ENCODE measurements at regions not wholly inside any gene's neighbourhood (a gene's known extent, or its start where the extent isn't known, plus 50 kb on each side); places are given as distances from the start of the nearest gene placed in this dataset.

GRCh38 chr22:34946339-34946985 is 119.5 kb upstream of the ISX start:
- TF ChIP-seq POLR2A (IDR thresholded peaks at IDR 0.05; ENCODE audit: low read length) (no peak), GATA1 (IDR thresholded peaks at IDR 0.05; ENCODE audit: low read depth, low read length) (no peak)

All from erythroblast (primary cell).